ENCODE measurements at regions not wholly inside any gene's neighbourhood (a gene's known extent, or its start where the extent isn't known, plus 50 kb on each side); places are given as distances from the start of the nearest gene placed in this dataset.
"Not testable (repeated sequence)": the region's sequence is repeated elsewhere in the genome, so short reads cannot be mapped to it uniquely, and the experiment has no call there.

DNA sequence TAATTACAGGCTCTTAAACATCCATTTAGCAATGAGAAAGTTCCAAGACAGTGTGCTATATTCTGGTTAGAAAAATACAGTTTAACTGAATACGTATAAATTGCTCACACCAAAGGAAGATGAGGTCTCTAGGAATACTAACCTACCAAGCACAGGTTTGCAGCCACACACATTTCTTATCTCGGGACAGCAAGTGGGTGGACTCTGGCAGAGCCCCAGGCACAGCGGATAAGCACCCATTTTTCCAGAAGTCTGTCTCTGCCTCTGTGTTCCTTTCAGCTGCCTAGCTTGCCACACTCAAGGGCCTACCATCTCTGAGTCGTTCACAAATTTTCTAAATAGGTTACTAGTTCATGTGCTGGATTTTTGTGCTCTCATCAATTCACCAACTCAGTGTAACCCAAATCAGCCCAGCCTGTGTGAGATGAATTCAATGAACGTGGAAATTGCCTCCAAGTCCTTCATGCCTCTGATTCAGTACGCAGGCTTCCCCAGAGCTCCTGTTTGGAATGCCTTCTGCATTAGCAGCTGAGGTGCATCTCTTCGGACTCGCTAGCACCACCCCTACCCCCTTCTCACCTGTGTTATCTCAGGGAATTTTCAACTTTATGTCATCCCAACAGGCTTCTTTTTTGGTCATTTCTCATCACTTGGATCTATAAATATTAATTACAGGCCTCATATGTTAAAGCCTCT lies 581.0 kb upstream of the CDH11 start:
- no peak for DNase-seq

DNA sequence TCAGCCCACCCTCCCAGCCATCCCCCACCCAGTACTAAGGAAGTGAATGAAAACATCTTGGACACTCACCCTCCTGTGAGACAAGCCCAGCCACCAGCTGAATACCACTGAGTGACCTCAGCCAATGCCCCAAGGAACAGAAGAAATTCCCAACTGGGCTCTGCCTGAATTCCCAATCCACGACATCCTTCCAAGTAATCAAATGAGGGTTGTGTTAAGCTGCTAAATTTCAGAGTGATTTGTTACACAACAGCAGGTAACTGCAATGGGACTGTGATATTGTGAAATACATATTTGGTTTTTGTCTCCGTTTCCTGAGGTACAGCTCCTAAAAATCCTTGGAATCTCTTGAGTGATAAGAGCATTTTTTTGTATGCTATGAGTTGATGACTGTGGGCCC lies 578.7 kb upstream of the CDH11 start:
- DNase-seq, result no peak

DNA sequence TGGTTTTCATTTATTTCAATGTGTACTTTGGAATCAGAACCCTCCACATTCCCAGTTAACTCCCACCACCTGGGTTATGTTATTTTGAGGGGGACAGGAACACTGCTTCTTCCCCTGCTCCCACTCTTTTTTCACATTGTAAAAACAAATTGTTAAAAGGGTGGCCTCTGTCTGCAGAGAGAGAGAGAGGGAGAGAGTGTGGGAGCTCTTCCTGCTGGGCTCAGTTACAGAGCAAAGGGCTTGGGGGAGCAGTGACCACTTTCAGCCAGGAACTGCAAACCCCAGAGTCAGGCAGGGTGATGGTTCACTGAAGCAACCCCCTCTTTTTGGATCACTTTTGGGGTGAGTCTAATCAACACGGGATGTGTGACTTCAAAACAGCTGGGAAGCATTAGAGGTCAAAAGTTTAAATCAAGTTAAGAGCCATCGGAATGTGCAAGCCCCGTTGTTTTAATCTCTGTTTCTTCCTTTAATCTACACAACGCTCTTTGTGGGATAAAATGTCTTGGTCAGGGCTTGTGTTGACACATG lies 577.0 kb upstream of the CDH11 start:
- DNase-seq, result no peak

DNA sequence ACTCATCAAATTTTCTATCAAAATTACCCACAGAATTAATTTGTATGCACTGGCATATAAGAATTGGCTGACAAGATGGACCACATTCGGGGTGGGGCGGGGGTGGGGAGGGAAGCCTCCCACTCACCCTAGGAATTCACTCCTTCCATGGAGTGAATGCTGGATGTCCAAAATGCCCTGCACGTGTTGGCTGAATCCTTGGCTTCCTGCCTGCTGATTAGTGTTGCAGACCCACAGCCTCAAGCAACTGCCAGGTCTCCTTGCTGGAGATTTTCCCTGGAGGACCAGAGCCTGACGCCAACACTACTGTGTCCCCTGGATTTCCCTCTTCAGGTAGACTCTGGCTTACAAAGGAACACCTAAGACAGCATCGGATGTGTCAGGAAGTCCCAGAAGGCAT lies 575.7 kb upstream of the CDH11 start:
- no peak for DNase-seq

DNA sequence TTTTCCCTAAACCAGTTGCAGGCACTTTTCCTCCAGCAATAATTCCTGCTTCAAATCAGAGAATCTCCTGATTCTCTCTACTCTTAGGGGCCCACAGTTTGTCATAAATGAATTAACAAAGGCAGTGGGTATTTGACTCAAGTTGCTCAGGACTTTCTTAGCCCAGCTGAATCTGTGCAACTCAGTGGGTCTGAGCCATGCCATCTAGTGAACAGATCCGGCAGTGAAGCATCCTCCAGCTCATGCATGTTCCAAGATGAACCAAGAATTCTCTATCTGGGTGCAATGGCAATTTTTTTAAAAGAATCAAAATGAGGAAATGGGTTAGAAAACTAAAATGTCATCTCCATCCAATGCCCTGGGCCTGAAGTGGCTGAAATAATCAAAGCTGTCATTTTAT lies 575.2 kb upstream of the CDH11 start:
- no peak for DNase-seq

DNA sequence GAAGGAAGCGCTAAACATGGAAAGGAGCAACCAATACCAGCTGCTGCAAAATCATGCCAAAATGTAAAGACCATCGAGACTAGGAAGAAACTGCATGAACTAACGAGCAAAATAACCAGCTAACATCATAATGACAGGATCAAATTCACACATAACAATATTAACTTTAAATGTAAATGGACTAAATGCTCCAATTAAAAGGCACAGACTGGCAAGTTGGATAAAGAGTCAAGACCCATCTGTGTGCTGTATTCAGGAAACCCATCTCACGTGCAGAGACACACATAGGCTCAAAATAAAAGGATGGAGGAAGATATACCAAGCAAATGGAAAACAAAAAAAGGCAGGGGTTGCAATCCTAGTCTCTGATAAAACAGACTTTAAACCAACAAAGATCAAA lies 570.0 kb upstream of the CDH11 start:
- not testable (repeated sequence) for DNase-seq

DNA sequence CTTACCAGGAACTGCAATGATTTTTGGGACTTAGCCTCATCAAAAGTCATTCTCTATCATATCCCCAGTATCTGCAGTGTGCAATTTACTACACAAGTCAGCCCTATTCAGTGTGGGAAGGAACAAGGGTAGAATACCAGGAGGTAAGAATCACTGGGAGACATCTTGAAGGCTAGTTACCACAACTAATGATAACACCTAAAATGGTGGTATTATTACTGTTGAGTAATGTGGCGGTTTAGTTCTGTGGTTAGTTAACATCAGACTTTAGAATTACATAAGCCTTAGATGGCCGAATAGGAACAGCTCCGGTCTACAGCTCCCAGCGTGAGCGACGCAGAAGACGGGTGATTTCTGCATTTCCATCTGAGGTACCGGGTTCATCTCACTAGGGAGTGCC lies 567.9 kb upstream of the CDH11 start:
- DNase-seq, result no peak

DNA sequence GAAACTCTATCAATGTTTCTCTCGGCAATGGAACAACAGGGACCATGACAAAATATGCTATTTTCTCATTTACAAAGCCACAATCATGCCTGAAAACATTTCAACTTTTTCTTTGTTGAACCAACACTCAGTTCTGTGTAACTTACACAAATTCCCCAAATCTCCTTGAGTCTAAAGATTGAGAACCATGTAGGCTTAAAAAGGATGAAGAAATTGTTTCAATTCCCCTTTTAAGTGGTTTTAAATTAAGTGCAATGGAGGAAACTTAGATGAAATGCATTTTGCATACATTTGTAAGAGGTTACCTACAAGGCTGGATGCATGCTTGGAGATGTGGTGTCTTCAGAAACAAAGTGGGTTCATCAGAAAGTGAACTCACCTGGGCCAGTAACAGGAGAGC lies 566.4 kb upstream of the CDH11 start:
- no peak for DNase-seq

DNA sequence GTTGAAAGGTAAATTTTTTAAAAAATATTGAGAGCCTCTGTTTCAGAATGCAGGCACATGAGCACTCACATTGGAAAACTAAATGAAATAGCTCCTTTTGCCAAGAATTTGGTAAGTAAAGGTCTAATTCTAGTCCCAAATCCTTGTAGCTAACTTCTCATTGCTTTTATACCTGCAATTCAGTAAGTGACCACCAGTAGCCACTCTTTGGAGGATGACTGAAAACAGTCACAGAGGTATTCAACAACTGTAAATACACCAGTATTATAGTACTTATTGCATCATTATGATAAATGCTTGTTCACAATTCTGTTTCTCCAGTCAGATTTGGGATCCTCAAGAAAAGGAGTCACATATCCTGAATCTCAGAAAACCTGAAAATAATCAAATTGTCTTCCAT lies 562.4 kb upstream of the CDH11 start:
- DNase-seq, result no peak

DNA sequence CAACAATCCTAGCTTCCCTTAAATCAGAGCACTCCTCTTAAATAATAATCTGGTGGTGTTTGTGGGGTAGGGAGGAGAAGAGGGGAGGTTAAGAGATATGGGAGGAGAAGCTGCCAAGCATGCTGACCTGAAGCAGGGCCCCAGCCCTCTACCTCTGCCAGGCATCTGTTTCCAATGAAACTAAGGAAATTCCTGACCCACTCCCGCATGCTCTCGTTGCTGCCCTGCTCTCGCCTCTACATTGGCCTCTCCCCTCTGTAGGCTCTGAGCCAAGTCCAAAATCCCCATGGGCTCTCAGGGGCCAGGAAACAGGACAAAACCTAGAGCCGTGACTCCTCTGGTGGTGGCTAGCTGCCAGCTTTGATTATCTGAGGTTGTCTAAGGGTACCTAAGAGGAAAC lies 559.5 kb upstream of the CDH11 start:
- no peak for DNase-seq

DNA sequence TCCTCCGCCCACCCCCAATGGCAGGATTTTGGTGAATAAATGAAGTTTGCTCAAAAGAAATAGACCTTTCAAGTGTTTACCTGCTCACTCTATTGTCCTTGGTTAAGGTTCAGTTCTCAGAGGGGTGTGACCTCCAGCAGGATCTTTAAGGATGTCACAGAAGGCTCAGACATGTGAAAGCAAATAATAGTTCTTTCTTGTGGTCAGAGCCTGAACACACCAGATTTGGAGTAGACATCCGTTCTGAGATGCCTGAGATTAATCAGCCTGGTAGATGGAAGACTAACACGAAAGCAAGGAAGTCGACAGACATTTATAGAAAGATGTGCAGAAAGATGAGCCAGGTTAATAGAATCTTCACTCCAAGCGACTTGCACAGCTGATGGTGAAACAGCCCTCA lies 557.9 kb upstream of the CDH11 start:
- no peak for DNase-seq

DNA sequence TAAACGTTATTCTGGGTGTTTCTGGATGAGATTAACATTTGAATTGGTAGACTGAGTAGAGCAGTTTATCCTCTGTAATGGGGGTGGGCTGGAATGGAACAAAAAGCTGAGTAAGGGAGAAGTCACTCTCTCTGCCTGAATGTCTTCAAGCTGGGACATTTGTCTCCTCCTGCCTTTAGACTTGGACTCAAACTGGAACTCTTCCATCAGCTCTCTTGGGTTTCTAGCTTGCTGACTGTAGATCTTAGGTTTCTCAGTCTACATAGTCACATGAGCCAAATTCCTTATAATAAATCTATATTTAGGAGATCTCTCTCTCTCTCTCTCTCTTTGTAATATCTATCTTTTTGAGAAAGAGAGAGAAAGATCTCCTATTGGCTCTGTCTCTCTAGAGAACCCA lies 553.3 kb upstream of the CDH11 start:
- DNase-seq, result no peak

DNA sequence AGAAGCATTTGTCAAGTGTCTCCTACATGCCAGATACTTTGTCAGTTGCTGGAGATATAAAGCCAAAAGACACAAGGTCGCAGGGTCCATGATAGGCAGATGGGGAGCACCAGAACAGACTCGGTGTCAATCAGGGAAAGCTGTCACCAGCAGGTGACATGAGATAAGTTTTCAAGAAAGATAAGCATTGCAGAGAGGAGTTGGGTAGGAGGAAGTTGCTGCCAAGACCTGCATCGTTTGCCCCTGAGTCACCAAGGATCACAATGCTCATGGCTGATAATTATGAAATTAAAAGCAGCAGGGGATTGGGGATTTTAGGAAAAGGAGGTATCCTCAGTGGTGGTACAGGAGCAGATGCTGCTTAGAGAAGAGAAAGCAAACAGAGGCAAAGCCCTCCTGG lies 551.1 kb upstream of the CDH11 start:
- DNase-seq, result no peak

DNA sequence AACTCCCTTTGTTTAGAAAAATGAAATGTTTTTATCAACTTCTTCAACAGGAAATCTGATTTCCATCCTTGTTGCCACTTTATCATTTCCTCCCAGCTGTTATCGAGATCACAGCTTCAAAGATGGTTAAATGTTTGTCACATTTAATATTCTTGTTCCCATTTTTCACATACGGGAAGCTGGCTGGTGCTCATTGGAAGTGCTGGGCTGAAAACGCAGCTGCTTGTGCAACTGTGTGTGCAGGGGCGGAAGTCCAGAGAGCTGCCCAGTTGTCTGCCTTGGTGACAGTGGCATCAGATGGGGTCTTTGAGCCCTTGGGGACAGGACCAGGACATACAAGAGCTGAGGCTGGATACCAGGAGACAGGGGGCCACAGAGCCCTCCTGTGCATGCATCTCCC lies 549.2 kb upstream of the CDH11 start:
- no peak for DNase-seq

DNA sequence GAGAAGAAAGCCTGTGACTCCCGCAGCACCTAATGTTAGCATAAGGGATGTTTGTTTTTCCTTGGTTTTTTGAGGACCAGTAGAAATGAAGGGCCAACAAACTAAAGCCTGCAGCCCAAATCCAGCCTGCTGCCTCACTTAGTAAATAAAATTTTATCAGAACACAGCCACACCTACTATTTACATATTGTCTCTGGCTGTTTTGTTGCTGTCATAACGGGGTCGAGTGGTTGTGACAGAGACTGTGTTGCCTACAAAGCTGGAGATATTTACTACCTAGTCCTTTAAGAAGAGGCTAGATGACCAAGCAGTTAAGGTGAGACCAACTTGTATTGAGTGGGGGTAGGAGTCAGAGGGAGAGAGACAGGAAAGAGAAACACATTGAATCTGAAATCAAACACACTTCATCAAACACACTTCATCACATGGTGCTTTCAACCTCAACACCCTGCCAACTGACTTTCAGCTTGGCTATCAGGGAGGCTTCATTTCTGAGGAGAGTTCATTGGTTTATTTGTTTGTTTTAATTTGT lies 546.3 kb upstream of the CDH11 start:
- no peak for DNase-seq

DNA sequence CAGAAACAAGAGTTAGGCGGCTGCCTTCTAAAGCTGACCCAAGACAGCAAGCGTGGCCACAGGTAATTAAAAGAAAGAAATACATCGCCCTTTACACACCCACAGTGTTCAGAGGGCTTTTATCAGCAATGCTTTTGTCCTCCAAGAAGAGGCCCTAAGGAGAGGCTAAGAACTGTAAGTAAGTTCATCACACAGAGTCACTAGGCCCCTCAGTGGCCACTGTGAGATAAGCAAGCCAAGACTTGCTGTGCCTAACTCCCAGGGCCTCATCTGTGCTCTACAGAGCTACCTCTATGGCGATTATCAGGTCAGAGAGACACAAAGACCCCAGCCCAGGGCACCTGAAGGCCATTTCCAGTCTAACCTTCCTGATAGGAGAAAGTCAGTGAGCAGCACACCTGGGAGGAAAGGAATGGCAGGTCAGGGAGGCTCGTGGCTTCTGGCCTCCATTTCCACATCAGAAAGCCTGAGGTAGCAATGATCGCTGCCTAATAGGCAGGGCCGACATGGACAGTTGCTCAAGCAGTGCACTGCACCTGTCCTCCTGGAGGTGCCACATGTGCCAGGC lies 545.2 kb upstream of the CDH11 start:
- DNase-seq, result no peak

DNA sequence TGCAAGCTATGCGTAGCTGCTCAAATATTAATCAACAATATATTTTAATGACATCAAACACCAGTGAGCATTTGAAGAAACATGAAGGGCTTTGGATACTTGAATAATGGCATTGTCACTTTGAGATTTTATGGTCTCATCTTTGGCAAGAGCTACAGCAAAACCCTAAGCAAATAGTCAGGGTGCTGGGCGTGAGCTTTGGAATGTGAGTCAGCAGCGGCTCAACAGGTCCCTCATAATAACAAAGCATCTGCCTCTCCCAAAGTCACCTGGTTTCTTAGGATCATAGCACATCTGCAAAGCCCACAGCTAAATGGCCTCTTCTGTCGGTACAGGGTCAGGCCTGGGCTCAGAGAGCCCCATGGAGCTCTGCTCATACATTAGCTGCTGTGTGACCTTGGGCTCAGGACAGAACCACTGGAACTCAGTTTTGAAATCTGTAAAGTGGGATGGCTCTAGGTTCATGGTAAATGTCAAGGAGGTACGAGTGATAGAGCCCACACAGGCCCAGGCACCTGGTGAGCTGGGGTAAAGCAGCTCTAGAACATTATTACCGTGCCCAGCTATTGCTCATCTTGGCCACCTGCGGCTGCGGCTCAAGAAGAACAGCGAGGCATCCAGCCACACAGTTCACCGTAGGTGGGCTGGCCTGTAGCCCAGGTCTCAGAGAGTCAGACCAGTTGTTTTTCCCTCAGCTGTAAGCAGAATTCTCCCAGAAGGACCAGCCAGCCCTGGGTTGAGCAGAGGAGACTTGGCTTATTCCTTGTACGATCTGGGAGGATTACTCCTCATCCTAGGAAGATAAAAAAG lies 544.5 kb upstream of the CDH11 start:
- no peak for DNase-seq

DNA sequence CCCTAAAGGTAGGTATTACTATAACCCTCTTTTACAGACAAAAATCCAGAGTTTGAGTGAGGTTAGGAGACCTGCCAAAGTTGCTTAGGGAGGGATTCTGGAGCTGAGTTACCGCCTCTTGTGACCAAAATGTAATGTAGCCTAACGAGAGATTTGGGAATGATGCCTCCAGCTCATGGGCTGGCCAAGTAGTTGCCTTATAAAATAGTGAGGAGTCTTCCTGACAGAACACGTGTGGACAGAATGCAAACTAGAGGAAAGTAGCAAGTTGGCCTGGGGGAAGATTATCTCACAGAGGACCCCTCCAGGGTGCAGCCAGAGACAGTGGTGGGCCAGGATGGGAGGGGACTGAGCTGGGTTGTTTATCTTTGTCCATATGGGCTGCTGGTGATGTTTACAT lies 543.7 kb upstream of the CDH11 start:
- DNase-seq, result no peak

DNA sequence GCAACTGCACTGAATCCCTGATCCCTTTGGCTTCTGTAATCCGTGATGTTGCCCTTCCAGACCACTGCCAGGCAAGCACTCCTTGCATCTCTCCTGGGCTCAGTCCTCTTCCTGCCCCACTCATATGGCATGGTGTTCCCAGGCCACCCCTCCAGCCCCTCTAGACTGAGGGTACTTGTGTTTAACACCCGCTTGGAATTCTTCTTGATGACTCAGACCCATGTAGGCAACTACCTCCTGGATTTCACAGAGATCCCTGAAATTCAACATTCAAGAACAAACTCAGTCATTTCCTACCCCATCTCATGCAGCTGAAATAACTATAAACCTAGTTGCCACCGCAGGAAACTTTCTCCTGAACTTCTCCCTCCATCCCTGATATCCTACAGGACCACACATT lies 541.9 kb upstream of the CDH11 start:
- no peak for DNase-seq

DNA sequence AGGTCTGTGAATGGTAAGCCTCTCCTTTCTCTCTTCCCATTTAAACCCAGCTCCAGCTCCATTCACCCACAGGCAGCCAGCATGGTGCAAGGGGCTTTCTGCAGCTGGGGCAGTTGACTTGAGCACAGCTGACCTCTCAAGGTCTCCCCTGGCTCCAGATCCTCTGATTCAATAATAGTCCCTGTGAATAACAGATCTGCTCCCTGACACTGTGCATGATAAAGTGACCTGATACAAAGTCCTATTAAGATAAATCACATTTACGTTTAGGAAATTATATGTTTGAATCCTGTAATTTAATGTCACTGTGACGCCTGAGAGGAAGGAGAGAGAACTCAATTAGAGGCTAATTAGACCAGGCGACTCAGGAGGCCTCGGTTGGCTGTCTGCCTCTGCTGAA lies 540.4 kb upstream of the CDH11 start:
- DNase-seq, result no peak

DNA sequence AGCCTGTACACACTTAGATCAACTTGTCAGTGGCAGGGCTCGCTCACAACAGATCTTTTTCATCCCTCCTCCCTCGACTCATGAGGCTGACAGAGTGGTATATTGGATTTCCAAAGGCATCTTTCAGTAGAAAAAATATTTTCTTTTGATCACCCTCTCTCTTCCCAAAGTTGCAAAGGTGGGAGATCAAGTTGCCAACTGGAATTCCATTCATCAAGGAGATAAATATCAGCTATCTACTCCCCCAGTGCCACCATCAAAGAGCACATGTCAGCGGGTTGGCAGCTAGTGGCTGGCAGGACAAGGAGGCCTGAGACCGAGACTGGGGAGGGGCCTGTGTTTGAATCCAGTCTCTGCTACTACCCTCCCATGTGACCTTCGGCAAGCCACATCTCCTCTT lies 539.7 kb upstream of the CDH11 start:
- DNase-seq, result no peak

DNA sequence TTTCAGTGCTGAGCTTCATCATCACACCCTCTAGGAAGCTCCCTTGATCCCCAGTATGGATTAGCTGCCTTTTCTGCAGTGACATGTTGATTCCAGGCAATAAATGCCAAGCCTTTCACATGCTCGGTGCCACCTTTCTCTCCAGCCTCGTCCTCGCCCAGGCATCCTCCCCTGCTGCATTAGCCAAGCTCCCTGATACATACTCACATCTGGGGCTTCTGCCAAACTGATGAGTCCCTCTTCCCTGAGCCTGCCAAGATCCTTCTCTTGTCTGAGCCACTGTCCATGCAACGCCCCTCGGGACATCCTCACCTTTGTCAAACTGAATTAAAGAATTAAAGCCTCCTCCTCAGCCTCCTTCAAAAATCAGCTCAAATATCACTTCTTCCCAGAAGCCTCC lies 538.5 kb upstream of the CDH11 start:
- no peak for DNase-seq

DNA sequence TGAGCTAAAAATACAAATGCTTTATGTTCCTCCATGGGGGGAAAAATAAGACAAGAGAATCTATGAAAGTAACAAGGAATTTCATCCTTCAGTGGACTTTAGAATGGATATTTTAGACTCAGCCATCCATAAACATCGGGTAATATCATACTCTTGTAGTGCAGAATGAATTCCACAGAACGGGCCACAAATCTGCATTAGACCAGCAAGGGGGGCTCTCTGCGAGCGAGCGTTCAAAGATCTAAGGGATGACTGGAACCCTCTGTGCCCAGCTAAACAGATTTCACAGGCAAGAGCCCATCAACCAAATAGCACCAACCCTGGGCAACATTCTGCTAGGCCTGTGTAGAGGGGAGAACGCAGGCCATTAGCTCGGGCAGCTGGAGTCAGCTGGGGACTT lies 537.9 kb upstream of the CDH11 start:
- peak; percentile 64 for DNase-seq

DNA sequence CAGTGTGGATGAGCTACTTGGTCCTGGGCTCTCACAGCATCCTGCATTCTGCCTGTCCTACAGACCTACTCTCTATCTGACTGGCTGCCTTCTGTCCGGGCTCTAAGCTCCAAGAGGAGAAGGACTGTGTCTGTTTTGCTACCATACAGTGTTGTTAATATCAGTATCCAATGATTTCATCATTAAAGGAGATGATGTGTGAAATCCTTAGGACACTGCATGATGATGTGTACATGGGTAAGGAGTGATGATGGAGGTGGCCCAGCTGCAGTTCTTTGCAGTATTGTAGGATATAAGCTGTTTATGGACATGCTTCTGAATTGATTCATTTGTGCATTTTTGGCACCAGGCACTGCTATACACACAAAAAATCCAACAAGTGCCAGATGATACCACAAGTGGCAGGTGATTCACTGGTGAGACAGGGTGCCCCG lies 536.9 kb upstream of the CDH11 start:
- no peak for DNase-seq

All from retina (tissue), 1 donor.